ENCODE measurements at regions not wholly inside any gene's neighbourhood (a gene's known extent, or its start where the extent isn't known, plus 50 kb on each side); places are given as distances from the start of the nearest gene placed in this dataset.

DNA sequence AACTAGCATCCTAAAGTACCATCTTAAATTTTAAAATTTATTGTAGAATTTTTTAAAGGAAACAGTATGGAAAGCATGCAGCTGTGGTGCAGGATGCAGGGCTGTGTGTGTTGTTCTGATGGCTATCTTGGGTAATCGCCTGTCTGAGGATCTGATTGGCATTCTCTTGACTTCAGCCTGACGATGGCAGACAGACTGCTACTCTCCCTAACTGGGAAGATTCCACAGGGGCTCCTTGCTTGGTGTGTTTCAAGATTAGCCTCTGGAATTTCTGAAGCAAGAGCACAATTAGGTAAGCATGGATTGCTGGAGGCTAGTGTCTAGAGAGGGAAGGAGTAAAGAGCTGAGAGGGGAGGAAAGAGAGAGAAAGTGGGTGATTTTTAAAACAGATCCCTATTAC is 696.8 kb upstream of the LRFN5 start:
- H3K9me3 Mint-ChIP-seq = peaks cover 0 to 3% (median 0%) of the 10 kb centered on the region in 7 donors
- Histone ChIP-seq H3K27ac (ENCODE audit: low read depth in 1 of 2, low read length in 2 of 2) (no peak overlapping the region), H3K9ac (ENCODE audit: insufficient read depth, low read length, poor library complexity, severe bottlenecking) (no peak overlapping the region), H3K4me2 (replicated peaks; ENCODE audit: extremely low read depth, low read length, poor library complexity, severe bottlenecking) (no peak overlapping the region), H3K36me3 (replicated peaks in 1 of 2; ENCODE audit: control insufficient read depth in 1 of 2, insufficient read depth in 2 of 2, low read length in 2 of 2) (no peaks in the 10 kb centered on the region), H3K9me3 (replicated peaks in 1 of 2; ENCODE audit: control insufficient read depth in 1 of 2, insufficient read depth in 1 of 2, low read length in 2 of 2) (no peaks in the 10 kb centered on the region), H4K20me1 (ENCODE audit: insufficient read depth, low read length) (no peaks in the 10 kb centered on the region), H3K79me2 (ENCODE audit: insufficient read depth, low read length) (no peaks in the 10 kb centered on the region), H2AFZ (ENCODE audit: insufficient read depth, low read depth, low read length, poor library complexity, severe bottlenecking) (no peak overlapping the region), H3K4me3 (replicated peaks in 1 of 3; ENCODE audit: low read depth in 2 of 3, low read length in 3 of 3) (no peak overlapping the region), H3K27me3 (ENCODE audit: control insufficient read depth in 2 of 2, insufficient read depth in 2 of 2, low read length in 2 of 2) (no peaks in the 10 kb centered on the region), H3K4me1 (ENCODE audit: control insufficient read depth in 1 of 2, insufficient read depth in 2 of 2, low read length in 2 of 2) (no peaks in the 10 kb centered on the region)
- TF ChIP-seq, protein P1, sequence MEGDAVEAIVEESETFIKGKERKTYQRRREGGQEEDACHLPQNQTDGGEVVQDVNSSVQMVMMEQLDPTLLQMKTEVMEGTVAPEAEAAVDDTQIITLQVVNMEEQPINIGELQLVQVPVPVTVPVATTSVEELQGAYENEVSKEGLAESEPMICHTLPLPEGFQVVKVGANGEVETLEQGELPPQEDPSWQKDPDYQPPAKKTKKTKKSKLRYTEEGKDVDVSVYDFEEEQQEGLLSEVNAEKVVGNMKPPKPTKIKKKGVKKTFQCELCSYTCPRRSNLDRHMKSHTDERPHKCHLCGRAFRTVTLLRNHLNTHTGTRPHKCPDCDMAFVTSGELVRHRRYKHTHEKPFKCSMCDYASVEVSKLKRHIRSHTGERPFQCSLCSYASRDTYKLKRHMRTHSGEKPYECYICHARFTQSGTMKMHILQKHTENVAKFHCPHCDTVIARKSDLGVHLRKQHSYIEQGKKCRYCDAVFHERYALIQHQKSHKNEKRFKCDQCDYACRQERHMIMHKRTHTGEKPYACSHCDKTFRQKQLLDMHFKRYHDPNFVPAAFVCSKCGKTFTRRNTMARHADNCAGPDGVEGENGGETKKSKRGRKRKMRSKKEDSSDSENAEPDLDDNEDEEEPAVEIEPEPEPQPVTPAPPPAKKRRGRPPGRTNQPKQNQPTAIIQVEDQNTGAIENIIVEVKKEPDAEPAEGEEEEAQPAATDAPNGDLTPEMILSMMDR (IDR thresholded peaks at IDR 0.05) = no peak
- no peaks in the 10 kb centered on the region for H3K27me3 Mint-ChIP-seq (ENCODE audit: low read depth in 3 of 3)
- intact Hi-C loops (cut with micrococcal nuclease) = no loop called here
- no peak for DNase-seq
- no peaks in the 10 kb centered on the region for H3K4me1 Mint-ChIP-seq
- H3K27ac Mint-ChIP-seq = no peak overlapping the region
- WGBS (ENCODE audit: insufficient coverage) = 33% methylated on average over 1 of the region's 2 CpGs
- no peaks in the 10 kb centered on the region for H3K36me3 Mint-ChIP-seq
- H3K4me3 Mint-ChIP-seq = no peak overlapping the region

DNA sequence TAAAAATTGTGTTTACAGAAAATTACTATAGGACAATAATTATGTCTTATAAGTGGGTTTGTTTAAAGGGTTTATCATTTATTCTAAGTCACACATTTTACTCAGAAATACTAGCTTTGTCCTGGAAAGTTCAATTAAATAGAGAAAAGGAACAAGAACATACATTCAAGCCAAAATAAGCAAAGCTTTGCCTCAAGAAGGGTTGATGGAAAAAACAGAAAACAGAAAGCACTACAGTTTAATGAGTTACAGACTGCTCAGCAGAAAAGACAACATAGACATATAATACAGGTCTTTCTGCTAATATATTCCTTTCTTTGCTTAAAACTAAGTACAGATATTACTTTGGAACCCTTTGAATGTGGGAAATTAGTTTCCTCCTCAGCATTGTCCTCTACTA is 703.0 kb upstream of the LRFN5 start:
- Histone ChIP-seq H3K9ac (ENCODE audit: insufficient read depth, low read length, poor library complexity, severe bottlenecking) (no peak overlapping the region), H3K27me3 (ENCODE audit: control insufficient read depth in 2 of 2, insufficient read depth in 2 of 2, low read length in 2 of 2) (no peaks in the 10 kb centered on the region), H3K9me3 (replicated peaks in 1 of 2; ENCODE audit: control insufficient read depth in 1 of 2, insufficient read depth in 1 of 2, low read length in 2 of 2) (peaks cover 0 to 7% of the 10 kb centered on the region in 2 donors), H4K20me1 (ENCODE audit: insufficient read depth, low read length) (no peaks in the 10 kb centered on the region), H3K4me3 (replicated peaks in 1 of 3; ENCODE audit: low read depth in 2 of 3, low read length in 3 of 3) (no peak overlapping the region), H2AFZ (ENCODE audit: insufficient read depth, low read depth, low read length, poor library complexity, severe bottlenecking) (no peak overlapping the region), H3K36me3 (replicated peaks in 1 of 2; ENCODE audit: control insufficient read depth in 1 of 2, insufficient read depth in 2 of 2, low read length in 2 of 2) (no peaks in the 10 kb centered on the region), H3K4me1 (ENCODE audit: control insufficient read depth in 1 of 2, insufficient read depth in 2 of 2, low read length in 2 of 2) (no peaks in the 10 kb centered on the region), H3K79me2 (ENCODE audit: insufficient read depth, low read length) (no peaks in the 10 kb centered on the region), H3K4me2 (replicated peaks; ENCODE audit: extremely low read depth, low read length, poor library complexity, severe bottlenecking) (no peak overlapping the region), H3K27ac (ENCODE audit: low read depth in 1 of 2, low read length in 2 of 2) (no peak overlapping the region)
- H3K27me3 Mint-ChIP-seq (ENCODE audit: low read depth in 3 of 3) = no peaks in the 10 kb centered on the region
- TF ChIP-seq, protein P1 (IDR thresholded peaks at IDR 0.05) = no peak
- intact Hi-C loops (cut with micrococcal nuclease) = no loop called here
- no peak overlapping the region for H3K27ac Mint-ChIP-seq
- DNase-seq = no peak
- H3K36me3 Mint-ChIP-seq = no peaks in the 10 kb centered on the region
- no peak overlapping the region for H3K4me3 Mint-ChIP-seq
- H3K4me1 Mint-ChIP-seq = no peaks in the 10 kb centered on the region
- peaks cover 0 to 3% (median 2%) of the 10 kb centered on the region in 7 donors for H3K9me3 Mint-ChIP-seq
